Adrenal gland (tissue), 5 donors: ENCODE measurements at regions not wholly inside any gene's neighbourhood (a gene's known extent, or its start where the extent isn't known, plus 50 kb on each side); places are given as distances from the start of the nearest gene placed in this dataset.

Source experiments
- POLR2A ChIP-seq, 2 donors: fragments of 450-650 bp; IDR thresholded peaks; one replicate each; pipeline ENCODE4 v1.6.1; 2017; ENCODE audit warnings: antibody characterized with exemption in 2 of 2, mild to moderate bottlenecking in 2 of 2, moderate library complexity in 1 of 2
- TF ChIP-seq, protein P1 (sequence below), 6 experiments: fragments of 450-650 bp in 4 of 6; fragments of 200-600 bp in 2 of 6; sonication (generic) in 1 of 6; IDR thresholded peaks; 1 replicate in 5 of 6; 2 replicates in 1 of 6; pipeline versions ENCODE4 v1.5.1 to v1.8.0; 2016 to 2021; ENCODE audit warnings: antibody characterized with exemption in 6 of 6, mild to moderate bottlenecking in 2 of 6, moderate library complexity in 1 of 6
- donor health status: DM: no; HTN: no; CAD: no.

DNA sequence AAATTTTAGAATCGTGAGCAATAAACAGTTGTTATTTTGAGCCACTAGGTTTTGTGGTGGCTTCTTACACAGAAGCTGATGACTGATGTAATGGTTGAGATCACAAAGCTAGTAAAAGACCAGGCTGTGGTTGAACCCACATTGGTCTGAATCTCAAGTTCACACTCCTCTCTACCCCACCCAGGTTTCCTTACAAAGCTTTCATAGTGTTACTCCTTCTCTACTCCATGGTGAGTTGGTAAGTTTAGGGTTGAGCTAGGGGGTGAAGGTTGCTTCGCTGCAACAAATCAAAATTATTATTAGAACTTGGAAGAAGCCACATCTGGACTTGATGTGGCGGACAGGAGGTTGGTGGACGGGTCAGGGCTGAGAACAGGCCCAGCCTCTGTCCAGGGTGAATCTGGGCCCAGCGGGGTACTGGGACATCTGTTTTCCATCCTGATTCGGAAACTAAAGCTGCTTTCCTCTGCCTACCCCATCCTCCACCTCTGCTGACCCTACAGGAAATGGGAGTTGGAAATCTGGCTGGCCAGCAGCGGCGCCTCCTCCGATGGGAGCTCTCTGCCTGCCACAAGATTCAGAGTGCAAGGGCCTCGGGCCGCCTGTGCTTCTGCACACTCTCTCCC is 86.3 kb downstream of the ZFP36L2 start:
- TF ChIP-seq, protein P1, sequence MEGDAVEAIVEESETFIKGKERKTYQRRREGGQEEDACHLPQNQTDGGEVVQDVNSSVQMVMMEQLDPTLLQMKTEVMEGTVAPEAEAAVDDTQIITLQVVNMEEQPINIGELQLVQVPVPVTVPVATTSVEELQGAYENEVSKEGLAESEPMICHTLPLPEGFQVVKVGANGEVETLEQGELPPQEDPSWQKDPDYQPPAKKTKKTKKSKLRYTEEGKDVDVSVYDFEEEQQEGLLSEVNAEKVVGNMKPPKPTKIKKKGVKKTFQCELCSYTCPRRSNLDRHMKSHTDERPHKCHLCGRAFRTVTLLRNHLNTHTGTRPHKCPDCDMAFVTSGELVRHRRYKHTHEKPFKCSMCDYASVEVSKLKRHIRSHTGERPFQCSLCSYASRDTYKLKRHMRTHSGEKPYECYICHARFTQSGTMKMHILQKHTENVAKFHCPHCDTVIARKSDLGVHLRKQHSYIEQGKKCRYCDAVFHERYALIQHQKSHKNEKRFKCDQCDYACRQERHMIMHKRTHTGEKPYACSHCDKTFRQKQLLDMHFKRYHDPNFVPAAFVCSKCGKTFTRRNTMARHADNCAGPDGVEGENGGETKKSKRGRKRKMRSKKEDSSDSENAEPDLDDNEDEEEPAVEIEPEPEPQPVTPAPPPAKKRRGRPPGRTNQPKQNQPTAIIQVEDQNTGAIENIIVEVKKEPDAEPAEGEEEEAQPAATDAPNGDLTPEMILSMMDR (IDR thresholded peaks at IDR 0.05), result no peak
- TF ChIP-seq POLR2A (IDR thresholded peaks at IDR 0.05), result no peak
